PC-9 (cell line): ENCODE measurements at regions not wholly inside any gene's neighbourhood (a gene's known extent, or its start where the extent isn't known, plus 50 kb on each side); places are given as distances from the start of the nearest gene placed in this dataset.

Source experiments
- BruUV-seq: library from RNA; stranded (reverse); fragments of 400-500 nt; replicated peaks from 2 replicates; lab custom pipeline; 2021; lab: Mats Ljungman, UMichigan
- CTCF ChIA-PET: fragments of 300-600 bp; sonication (Branson Sonifier 250); formaldehyde crosslinking; loops from one replicate; lab custom pipeline; 2022; ENCODE audit warnings: antibody characterized with exemption; lab: Charles Lee
- POLR2A ChIA-PET: fragments of 300-600 bp; sonication (Branson Sonifier 250); formaldehyde crosslinking; loops from one replicate; lab custom pipeline; 2022; ENCODE audit warnings: antibody characterized with exemption; ENCODE audit not compliant: unreplicated experiment; lab: Charles Lee
- DNase-seq, 2 experiments: peaks; one replicate each; pipeline versions ENCODE4 v3.0.0 to v3.0.0-alpha.2; 2015 to 2022; ENCODE audit warnings: mixed read lengths in 1 of 2
- H2AFZ ChIP-seq: fragments of 200-600 bp; sonication (generic); 2 replicates; pipeline ENCODE4 v1.8.1; 2017; ENCODE audit warnings: antibody characterized with exemption
- H3F3A ChIP-seq: fragments of 200-600 bp; sonication (generic); 2 replicates; pipeline ENCODE4 v1.8.1; 2017; ENCODE audit warnings: antibody characterized with exemption, mild to moderate bottlenecking, low read depth; ENCODE audit not compliant: insufficient read depth
- H3K27ac ChIP-seq: fragments of 200-600 bp; sonication (generic); 2 replicates; pipeline ENCODE4 v1.6.1; 2016; ENCODE audit warnings: mixed run types
- H3K27me3 ChIP-seq: fragments of 200-600 bp; sonication (generic); 2 replicates; pipeline ENCODE4 v1.6.1; 2016; ENCODE audit warnings: low read depth, mixed run types; ENCODE audit not compliant: insufficient read depth
- H3K36me3 ChIP-seq: fragments of 200-600 bp; sonication (generic); 2 replicates; pipeline ENCODE4 v1.6.1; 2016; ENCODE audit warnings: low read depth, mixed run types
- H3K4me1 ChIP-seq: fragments of 200-600 bp; sonication (generic); replicated peaks from 2 replicates; pipeline ENCODE4 v1.6.1; 2016; ENCODE audit warnings: mixed run types; ENCODE audit not compliant: insufficient read depth
- H3K4me2 ChIP-seq: fragments of 200-600 bp; sonication (generic); 2 replicates; pipeline ENCODE4 v1.6.1; 2017; ENCODE audit warnings: mixed run types
- H3K4me3 ChIP-seq: fragments of 200-600 bp; sonication (generic); 2 replicates; pipeline ENCODE4 v1.6.1; 2016; ENCODE audit warnings: mixed run types
- H3K79me2 ChIP-seq: fragments of 200-600 bp; sonication (generic); 2 replicates; pipeline ENCODE4 v1.6.1; 2017; ENCODE audit warnings: low read depth, mixed run types
- H3K9me2 ChIP-seq: fragments of 200-600 bp; sonication (generic); 2 replicates; pipeline ENCODE4 v1.8.1; 2017; ENCODE audit warnings: mild to moderate bottlenecking; ENCODE audit not compliant: insufficient read depth
- H3K9me3 ChIP-seq: fragments of 200-600 bp; sonication (generic); 2 replicates; pipeline ENCODE4 v1.8.1; 2016; ENCODE audit warnings: low read depth; ENCODE audit not compliant: insufficient read depth
- H4K20me1 ChIP-seq: fragments of 200-600 bp; sonication (generic); 2 replicates; pipeline ENCODE4 v1.8.1; 2017; ENCODE audit not compliant: insufficient read depth
- EZH2 ChIP-seq: fragments of 200-600 bp; sonication (generic); IDR thresholded peaks from 2 replicates; pipeline ENCODE4 v1.8.0; 2017; ENCODE audit warnings: antibody characterized with exemption, low read depth
- intact Hi-C: fragments of 100-400 bp; cut with micrococcal nuclease; formaldehyde crosslinking; loops from one replicate; pipeline ENCODE4 v1.10.0; 2022; ENCODE audit not compliant: unreplicated experiment
- TF ChIP-seq, protein P1 (sequence below): fragments of 200-600 bp; sonication (generic); conservative IDR thresholded peaks from 2 replicates; pipeline ENCODE4 v1.6.1; 2017; ENCODE audit warnings: mixed run types, antibody characterized with exemption, mild to moderate bottlenecking, moderate library complexity

GRCh38 chr5:175032013-175032412 is 307.6 kb downstream of the MSX2 start:
- Histone ChIP-seq H3K9me3 (no peaks in the 10 kb centered on the region), H3K9me2 (no peaks in the 10 kb centered on the region), H3K4me1 (no peaks in the 10 kb centered on the region), H3K4me3 (no peak overlapping the region), H2AFZ (no peak overlapping the region), H4K20me1 (no peaks in the 10 kb centered on the region), H3K27me3 (peaks cover 4% of the 10 kb centered on the region; the same call in 1 of the 2 replicates), H3K4me2 (no peak overlapping the region), H3F3A (no peaks in the 10 kb centered on the region), H3K79me2 (no peaks in the 10 kb centered on the region), H3K27ac (no peak overlapping the region), H3K36me3 (no peaks in the 10 kb centered on the region)
- TF ChIP-seq, protein P1, sequence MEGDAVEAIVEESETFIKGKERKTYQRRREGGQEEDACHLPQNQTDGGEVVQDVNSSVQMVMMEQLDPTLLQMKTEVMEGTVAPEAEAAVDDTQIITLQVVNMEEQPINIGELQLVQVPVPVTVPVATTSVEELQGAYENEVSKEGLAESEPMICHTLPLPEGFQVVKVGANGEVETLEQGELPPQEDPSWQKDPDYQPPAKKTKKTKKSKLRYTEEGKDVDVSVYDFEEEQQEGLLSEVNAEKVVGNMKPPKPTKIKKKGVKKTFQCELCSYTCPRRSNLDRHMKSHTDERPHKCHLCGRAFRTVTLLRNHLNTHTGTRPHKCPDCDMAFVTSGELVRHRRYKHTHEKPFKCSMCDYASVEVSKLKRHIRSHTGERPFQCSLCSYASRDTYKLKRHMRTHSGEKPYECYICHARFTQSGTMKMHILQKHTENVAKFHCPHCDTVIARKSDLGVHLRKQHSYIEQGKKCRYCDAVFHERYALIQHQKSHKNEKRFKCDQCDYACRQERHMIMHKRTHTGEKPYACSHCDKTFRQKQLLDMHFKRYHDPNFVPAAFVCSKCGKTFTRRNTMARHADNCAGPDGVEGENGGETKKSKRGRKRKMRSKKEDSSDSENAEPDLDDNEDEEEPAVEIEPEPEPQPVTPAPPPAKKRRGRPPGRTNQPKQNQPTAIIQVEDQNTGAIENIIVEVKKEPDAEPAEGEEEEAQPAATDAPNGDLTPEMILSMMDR = no peak
- TF ChIP-seq EZH2 = no peak
- BruUV-seq = no TSS peak
- POLR2A ChIA-PET = no interaction called here
- DNase-seq = no peak
- CTCF ChIA-PET = no interaction called here
- intact Hi-C loops = no loop called here

DNA sequence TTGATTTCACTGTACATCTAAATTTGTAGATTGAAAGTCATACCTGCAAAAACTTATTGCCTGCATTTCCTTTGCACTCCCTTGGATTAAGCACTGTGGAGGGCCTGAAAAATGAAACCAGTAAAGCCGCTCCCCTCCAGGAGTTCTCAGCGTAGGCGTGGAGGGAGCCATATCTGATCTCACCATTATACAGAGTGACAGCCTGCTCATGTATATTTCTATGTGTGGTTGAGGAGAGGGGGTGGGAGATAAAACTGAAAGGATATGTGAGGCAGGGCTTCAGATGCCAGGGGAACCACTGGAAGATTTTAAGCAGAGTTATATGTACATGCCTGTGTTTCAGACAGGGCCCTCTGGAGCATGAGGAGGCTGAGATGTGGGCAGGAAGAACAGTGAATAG is 303.0 kb downstream of the MSX2 start:
- POLR2A ChIA-PET = no interaction called here
- no peak for DNase-seq
- no peaks in the 10 kb centered on the region for H3K4me1 ChIP-seq
- no peak overlapping the region for H3K4me3 ChIP-seq
- no TSS peak for BruUV-seq
- H4K20me1 ChIP-seq = no peaks in the 10 kb centered on the region
- no peaks in the 10 kb centered on the region for H3K36me3 ChIP-seq
- H3K4me2 ChIP-seq = no peak overlapping the region
- intact Hi-C loops = no loop called here
- no peaks in the 10 kb centered on the region for H3K79me2 ChIP-seq
- H2AFZ ChIP-seq = no peak overlapping the region
- no peak overlapping the region for H3K27ac ChIP-seq
- H3K9me2 ChIP-seq = no peaks in the 10 kb centered on the region
- CTCF ChIA-PET = no interaction called here
- no peaks in the 10 kb centered on the region for H3K9me3 ChIP-seq
- H3K27me3 ChIP-seq = peaks cover 4% of the 10 kb centered on the region; the same call in 1 of the 2 replicates
- no peaks in the 10 kb centered on the region for H3F3A ChIP-seq
- TF ChIP-seq EZH2 = no peak
- TF ChIP-seq, protein P1 = no peak

- POLR2A ChIA-PET = no interaction called here
- H3K79me2 ChIP-seq = no peaks in the 10 kb centered on the region
- no peak overlapping the region for H3K4me2 ChIP-seq
- no peak for TF ChIP-seq EZH2
- TF ChIP-seq, protein P1 = no peak
- H3K27ac ChIP-seq = no peak overlapping the region
- BruUV-seq = no TSS peak
- H3K36me3 ChIP-seq = no peaks in the 10 kb centered on the region
- H3K4me1 ChIP-seq = no peaks in the 10 kb centered on the region
- DNase-seq = no peak
- H3F3A ChIP-seq = no peaks in the 10 kb centered on the region
- no peak overlapping the region for H3K4me3 ChIP-seq
- no peaks in the 10 kb centered on the region for H3K9me2 ChIP-seq
- no peaks in the 10 kb centered on the region for H4K20me1 ChIP-seq
- CTCF ChIA-PET = no interaction called here
- H3K9me3 ChIP-seq = no peaks in the 10 kb centered on the region
- no peaks in the 10 kb centered on the region for H3K27me3 ChIP-seq
- H2AFZ ChIP-seq = no peak overlapping the region
- intact Hi-C loops = no loop called here
Observed at GRCh38 chr5:175025077-175025476, 300.7 kb downstream of the MSX2 start.
